ENCODE measurements at regions not wholly inside any gene's neighbourhood (a gene's known extent, or its start where the extent isn't known, plus 50 kb on each side); places are given as distances from the start of the nearest gene placed in this dataset.

GRCh38 chr6:147765541-147765940 lies 257.1 kb downstream of the SAMD5 start:
- DNase-seq, result no peak

DNA sequence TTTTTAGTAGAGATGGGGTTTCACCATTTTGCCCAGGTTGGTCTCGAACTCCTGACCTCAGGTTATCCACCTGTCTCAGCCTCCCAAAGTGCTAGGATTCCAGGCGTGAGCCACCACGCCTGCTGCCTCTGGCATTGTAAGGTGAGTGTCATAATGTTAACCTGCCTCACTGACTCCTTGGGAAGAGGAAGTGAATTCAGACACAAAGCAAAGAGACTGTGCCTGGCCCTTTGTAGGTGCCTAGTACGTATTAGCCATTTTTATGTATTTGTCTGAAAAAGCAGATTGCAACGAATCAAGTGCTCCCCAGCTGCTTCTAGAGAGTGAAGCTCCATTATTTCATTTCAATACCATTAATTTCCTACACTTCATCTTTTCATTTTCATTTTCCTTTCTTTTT lies 260.5 kb downstream of the SAMD5 start:
- no peak for DNase-seq

GRCh38 chr6:147769496-147770087 lies 261.1 kb downstream of the SAMD5 start:
- DNase-seq, result no peak

- no peak for DNase-seq
Observed at GRCh38 chr6:147770221-147770620, 261.7 kb downstream of the SAMD5 start.

GRCh38 chr6:147772724-147773123 lies 264.2 kb downstream of the SAMD5 start:
- no peak for DNase-seq

DNA sequence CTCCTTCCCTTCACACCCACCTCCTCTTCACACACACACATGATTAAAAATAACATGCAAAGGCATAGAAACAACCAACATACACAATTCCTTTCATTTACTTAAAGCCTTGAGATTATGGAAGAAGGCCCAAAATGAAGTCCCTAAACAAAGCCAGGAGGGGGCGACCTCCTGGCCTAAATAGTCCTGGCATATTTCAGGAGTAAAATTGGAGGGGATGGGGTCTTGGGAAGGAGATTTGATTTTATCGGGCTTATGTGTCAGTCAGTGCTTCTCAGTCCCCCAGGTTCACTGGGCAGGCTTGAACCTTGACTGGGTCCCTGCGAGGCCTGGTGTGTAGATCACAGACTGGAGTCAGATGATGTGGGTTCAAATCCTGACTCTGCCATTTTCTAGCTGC lies 266.4 kb downstream of the SAMD5 start:
- DNase-seq, result no peak

DNA sequence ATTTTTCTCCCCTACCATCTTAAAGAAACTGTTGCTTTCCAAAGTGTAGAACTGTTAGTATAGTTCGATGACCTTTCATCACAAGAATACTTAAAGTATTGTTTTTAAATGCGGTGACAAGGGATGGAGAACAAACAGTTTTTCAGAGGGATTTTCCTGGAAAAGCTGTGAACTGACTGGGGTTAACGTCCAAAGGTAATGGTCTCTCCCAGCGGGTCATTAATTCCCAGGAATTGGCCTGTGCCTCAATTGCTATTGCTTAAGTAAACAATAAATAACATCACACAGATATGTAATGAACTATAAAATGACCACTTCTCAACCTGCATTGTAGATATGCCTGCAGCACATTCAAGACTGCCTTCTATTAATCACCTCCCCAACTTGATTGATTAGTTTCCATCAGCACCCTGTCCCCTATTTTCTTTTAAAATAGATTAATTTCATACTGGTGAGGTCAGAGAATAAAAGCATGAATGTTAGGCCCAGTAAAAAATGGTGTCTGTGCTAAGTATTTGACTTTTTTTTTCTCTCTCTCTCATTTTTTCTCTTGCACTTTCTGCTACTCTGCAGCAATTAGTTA lies 268.2 kb downstream of the SAMD5 start:
- no peak for DNase-seq

GRCh38 chr6:147779624-147780023 lies 271.1 kb downstream of the SAMD5 start:
- DNase-seq, result no peak

DNA sequence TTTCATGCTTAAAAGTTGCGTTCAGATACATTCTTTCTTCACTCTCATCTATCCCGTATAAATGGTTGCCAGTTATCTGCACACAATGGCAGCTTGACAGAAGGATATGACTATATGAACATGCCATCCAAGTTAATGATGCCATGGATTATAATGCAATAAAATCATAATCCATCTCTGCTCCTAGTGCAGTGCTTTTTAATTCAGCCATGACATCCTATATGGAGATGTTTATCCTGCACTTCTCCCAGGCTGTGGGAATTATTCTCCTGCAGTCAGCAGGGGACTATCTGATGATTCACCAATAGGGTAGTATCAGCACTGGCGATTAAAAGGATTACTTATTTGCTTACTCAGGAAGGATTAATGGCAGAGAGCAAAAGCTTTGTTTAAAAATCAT lies 273.8 kb downstream of the SAMD5 start:
- peak; percentile 16 for DNase-seq

DNA sequence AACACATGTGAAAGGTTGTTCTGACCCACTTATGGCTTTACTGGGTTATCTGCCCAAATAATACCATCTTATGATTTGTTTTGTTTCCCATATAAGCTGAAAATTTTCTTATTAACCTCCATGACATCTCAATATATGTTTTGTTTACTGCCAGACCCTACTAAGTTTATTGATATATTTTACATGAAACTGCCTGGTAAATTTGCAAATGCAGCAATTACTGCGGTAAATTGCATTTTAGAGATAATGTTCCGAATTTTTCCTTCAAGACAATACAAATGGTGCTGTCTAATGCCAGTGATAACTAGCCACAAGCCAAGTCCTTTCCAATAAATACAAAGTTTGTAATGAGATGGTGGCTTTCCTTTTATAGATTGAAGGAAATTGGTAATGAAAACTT lies 275.9 kb downstream of the SAMD5 start:
- DNase-seq, result no peak

DNA sequence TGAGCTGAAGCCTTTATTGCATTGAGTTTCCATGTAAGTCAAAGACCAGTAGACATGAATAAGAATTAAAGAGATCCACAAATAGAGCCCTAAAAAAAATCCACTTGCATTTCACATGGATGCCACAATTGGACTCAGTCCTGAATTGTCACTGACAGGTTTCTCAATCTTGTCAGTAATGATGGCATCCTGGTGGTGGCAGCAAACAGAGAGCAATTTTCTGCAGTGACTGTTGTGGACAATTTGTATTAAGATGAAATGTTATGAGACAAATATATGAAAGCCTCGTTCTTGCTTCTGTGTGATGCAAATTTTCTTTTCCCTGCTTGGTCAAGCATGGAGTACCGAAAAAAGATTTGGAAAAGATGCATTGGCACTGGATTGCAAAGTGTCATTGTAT lies 278.9 kb downstream of the SAMD5 start:
- DNase-seq, result no peak

- no peak for DNase-seq
Observed at GRCh38 chr6:147789430-147789947, 281.0 kb downstream of the SAMD5 start.

DNA sequence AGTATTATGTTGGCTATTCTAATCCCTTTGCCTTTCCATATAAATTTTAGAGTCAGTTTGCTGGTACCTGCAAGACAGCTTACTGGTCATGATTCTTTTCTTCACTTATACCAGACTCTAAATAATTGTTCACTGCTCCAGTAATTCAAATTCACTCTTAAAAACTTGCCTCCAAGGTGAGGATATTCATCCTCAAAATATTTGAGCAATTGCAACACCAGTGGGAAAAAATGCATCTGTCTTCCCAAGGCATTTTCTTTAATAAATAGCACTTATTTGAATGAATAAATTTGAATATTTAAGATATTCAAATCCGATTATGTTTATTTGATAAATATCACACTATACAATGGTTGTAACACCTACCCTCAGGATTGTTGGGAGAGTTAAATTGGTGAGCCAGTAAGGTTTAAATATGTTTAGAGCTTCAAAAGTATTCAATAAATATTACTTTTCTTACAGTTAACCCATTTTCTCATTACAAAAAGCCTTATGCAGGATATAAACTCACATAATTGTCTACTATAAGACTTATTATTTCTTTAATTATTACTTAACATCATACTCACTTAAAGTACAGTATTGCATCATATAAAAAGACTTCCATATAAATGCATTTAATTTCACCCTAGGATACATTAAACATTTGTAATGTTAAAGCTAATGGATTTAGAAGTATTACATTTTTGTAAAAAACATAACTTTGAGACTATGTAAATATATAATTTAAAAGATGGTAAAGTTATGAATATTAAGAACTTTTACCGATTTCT lies 285.6 kb downstream of the SAMD5 start:
- DNase-seq, result no peak

GRCh38 chr6:147802459-147802858 lies 294.0 kb downstream of the SAMD5 start:
- no peak for DNase-seq

DNA sequence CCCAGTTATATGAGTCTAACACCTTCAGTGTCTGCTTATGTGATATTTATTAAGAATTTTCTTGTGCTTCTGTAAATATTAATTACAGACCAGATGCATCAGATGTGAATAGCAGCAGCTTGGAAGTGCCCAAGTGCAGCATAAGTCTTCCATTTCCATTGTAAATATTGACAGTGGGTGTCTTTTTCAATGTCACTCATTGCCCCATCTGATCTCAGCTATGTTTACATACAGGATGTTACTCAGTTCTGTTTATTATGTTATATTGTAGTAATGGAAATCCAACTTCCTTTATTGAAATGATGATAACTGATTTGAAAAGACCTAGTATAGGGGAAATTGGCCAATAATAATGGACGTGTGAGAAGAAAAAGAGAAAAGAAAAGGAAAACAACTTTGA lies 296.7 kb downstream of the SAMD5 start:
- DNase-seq, result peak; percentile 20

DNA sequence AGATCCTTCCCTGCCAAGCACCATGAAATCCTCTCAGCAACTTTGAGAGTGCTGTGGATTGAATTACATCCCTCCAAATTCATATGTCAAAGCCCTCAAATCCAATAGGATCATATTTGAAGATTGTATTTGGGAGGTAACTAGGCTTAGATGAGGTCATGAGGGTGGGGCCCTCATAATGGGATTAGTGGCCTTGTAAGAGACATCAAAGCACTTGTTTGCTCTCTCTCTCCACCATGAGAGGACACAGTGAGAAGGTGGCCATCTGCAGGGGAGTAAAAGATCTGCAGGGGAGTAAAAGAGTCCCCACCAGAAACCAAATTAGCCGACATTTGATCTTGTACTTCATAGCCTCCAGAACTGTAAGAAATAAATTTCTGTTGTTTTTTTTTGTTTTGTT lies 298.2 kb downstream of the SAMD5 start:
- no peak for DNase-seq

DNA sequence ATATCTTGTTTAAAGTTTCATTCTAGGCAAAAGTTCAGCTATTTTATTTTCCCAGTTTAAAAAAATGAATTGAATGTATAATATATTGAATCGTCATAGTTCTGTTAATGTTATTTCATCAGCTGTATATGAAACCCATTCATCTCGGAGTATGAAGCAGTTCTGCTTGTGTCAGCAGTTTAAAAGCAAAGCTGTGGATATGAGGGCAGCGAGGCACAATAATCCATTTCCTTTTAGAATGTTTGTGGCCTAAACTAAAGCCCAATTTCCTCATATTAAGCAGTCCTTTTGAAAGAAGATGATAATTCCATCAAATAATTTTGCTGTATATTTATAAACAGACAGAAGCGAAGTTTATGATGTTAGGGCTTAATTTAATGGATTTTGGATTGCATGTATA lies 300.1 kb downstream of the SAMD5 start:
- DNase-seq, result no peak

- no peak for DNase-seq
Observed at GRCh38 chr6:147811913-147812629, 303.6 kb downstream of the SAMD5 start.

DNA sequence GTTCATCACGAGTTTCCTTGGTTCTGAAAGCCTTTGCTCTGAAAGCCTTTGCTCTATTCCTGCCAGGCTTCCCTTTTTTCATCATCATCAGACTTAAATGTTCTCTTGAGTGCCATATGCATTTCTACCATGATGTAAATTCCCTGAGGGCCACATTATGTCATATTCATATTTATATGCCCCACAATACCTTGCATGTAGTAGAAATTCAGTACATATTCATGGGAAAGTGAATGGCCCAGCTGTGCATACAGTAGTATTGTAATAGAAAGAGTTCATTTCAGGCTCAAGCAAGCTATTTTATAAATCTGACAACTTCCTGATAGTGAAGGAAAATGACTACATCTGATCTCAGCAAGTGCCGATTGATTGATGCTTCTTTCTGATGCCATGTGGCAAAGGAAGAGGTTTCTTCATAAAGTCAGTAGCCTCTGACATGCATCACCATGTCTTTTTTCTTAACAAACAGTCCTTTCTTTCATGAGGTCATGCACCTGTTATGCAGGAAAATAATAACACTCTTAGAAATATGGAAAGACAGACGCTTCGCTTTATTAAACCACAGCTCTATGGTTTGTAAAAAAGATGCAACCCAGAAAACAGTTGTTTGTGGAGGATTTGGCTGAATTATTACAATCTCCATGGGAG lies 308.7 kb downstream of the SAMD5 start:
- DNase-seq, result no peak

GRCh38 chr6:147820520-147820919 lies 312.0 kb downstream of the SAMD5 start:
- DNase-seq, result no peak

DNA sequence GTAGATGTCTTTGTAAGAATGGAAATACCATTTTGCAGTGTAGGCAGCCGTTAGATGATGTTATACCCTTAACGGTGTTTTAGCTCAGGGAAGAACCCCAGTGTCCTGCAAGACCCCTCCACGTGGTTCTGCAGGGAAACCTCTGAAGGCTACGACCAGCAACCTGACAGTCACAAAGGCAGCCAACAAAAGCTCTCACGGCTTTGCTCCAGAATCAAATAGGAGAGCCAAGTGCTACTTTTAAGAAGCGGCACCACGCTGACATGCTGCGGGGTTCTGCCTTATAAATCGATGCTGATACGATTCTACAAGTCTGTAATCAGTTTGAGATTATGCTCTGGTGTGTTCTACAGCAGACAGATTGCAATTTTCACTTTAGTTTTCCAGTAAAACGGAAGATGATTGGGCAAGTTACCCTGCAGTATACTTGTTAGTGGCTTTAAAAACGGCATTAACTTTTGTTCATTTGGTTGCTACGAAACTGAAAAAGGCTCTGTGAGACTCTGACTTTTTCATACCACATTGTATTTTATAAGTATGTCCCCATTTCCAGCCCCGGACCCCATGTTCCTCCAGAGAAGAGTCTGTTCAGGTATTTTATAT lies 312.9 kb downstream of the SAMD5 start:
- no peak for DNase-seq

GRCh38 chr6:147823936-147824335 lies 315.4 kb downstream of the SAMD5 start:
- no peak for DNase-seq

GRCh38 chr6:147825848-147826247 lies 317.4 kb downstream of the SAMD5 start:
- no peak for DNase-seq
